Amniotic epithelial cell (primary cell): ENCODE measurements at regions not wholly inside any gene's neighbourhood (a gene's known extent, or its start where the extent isn't known, plus 50 kb on each side); places are given as distances from the start of the nearest gene placed in this dataset.
"Not testable (repeated sequence)": the region's sequence is repeated elsewhere in the genome, so short reads cannot be mapped to it uniquely, and the experiment has no call there.

Experiments
- DNase-seq: peaks from one replicate; pipeline ENCODE4 v3.0.0-alpha.2; 2010; ENCODE audit warnings: low read depth

GRCh38 chr17:13785981-13786598 is 184.4 kb upstream of the HS3ST3A1 start:
- no peak for DNase-seq

GRCh38 chr17:13787636-13788035 is 185.9 kb upstream of the HS3ST3A1 start:
- DNase-seq, result no peak

DNA sequence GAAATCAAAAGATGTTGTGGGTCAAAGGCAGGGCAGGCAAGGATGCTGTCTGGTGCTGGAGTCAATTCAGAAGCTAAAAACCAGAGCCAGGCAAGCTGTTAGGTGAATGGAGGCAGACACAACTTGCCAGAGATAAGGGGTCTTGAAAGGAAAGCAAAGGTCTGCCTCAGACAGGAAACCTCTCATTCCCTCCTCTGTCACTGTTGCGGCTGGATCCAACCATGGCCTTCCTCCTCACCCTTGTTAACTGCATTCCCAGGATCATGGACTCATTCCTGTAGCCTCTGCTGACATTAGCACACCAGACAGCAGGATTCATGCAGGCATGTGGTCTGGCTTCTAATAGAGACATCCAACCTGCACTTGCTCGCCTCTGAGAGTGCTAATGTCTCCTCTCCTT is 186.7 kb upstream of the HS3ST3A1 start:
- no peak for DNase-seq

DNA sequence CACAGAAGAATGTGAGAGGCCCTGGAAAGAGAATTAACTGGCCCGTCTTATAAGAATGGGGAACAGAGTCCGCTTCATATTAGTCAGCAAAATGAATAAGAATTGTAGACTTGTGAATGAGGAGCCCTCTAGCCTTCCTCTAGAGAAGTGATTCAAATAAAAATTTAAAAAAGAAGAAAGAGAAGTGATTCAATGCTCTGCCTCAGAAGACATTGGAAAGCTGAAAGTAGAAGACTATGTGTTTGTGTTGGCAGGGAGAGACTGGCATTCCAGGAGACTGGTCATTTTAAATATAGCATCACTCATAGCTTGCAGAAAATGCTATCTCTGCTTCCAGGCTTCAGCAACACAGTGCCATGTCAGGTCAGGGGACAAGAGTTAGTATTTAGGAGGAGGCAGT is 190.6 kb upstream of the HS3ST3A1 start:
- no peak for DNase-seq

GRCh38 chr17:13793951-13794350 is 192.2 kb upstream of the HS3ST3A1 start:
- no peak for DNase-seq

DNA sequence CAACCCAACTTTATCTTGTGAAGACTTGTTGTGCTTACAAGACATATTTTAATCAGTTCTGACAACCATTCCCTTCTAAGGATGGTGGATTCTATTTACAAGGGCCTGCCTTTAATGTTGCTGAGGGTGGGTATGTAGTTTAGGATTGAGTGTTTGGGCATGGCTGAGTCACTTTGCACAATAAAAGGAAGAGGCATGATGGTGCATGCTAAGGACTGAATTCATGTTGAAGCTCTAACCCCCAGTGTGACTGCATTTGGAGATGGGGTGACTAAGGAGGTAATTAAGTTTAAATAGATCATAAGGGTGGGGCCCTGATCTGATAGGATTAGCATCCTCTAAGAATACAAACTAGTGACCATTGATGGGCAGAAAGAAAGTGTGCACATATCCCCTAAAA is 196.1 kb upstream of the HS3ST3A1 start:
- no peak for DNase-seq

GRCh38 chr17:13806092-13806491 is 204.4 kb upstream of the HS3ST3A1 start:
- no peak for DNase-seq

DNA sequence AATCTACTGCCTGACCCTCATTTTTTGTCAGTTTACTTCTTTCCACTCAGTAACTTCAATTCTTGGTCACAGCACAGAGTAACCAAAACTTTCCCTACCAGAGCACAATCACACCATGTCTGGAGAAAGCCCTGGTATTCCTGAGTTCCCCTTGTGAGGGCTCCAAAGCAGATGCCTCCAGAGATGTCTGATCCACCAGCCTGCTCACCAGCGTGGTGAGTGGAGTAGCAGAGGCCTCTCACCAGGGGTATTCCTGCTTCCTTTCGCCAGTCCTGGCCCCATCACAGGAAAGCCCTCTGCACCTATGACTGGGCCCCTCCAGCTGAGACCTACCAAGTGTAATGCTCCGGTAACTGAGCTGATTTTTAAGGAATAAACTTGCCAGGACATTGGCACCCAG is 205.4 kb upstream of the HS3ST3A1 start:
- DNase-seq, result no peak

DNA sequence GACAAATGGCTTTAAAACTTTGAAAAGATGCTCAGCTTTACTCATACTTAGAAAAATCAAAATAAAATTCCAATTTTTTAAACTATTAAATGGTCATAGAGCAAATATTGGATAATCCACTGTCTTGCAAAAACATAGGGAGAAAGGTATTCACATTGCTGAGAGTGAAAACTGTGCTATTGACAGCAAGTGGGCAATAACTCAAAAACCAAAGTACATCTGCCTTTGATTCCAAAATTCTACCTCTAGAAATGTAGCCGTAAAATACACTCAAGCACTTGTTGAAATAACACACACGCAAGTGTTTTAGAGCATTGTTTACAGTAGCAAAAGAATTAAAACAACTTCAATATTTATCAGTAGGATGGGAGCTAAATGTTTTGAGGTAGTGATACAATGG is 210.6 kb upstream of the HS3ST3A1 start:
- DNase-seq, result no peak

DNA sequence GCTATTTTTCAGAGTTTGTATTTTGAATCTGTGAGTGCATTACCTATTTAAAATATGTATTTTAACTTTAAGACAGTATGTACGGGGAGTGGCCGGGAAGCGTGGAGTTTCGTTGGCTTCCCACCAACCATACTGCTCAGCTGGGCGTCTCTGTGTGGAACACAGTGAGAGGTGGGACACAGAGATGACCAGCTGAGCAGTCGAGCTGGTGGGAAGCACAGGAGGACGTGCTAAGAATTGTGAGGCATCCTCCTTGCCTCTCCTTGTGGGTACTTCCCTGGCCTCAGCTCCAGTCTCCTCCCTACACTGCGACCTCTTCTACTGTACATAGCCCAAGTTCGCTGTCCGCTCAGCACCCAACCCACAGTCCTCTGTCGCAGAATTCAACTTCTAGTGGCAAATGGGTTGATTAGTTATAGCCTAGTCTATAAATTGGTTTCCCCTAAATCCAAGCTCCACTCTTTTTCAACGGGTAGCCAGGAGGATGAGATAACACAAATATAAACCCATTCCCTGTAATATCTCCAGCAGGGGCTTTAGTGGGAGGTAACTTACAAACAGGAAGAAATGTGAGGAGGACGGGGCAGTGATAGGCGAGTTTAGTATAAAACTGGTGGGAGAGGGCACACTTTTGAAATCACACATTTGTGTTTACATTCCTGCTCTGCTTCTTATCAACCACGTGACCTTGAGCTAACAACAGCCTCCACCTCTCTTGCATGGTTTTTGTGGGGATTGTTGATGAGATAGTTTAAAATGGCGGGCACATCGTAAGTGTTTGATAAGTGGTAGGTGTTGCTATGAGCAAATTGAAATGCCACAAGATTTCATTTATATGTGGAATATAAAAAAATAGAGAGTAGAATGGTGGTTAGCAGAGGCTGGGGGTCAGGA is 211.9 kb upstream of the HS3ST3A1 start:
- peak; percentile 2 for DNase-seq

DNA sequence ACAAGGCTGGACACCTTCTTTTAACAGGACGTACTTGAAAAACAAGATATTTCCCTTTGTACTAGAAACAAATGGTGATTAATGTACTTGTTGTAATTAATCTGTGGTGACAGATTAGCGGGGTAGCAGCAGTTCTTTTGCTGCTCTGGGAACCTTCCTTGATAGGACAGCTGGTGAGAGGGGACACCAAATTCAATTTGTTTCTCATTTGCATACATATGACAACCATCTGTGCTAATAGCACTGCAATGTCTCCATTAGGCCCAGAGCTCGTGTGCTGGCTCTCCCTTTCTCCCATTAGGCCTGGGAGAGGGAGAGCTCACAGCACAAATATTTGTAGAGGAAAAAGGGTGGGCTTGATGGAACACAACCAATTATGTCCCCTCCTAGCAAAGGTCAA is 221.0 kb upstream of the HS3ST3A1 start:
- DNase-seq, result no peak

DNA sequence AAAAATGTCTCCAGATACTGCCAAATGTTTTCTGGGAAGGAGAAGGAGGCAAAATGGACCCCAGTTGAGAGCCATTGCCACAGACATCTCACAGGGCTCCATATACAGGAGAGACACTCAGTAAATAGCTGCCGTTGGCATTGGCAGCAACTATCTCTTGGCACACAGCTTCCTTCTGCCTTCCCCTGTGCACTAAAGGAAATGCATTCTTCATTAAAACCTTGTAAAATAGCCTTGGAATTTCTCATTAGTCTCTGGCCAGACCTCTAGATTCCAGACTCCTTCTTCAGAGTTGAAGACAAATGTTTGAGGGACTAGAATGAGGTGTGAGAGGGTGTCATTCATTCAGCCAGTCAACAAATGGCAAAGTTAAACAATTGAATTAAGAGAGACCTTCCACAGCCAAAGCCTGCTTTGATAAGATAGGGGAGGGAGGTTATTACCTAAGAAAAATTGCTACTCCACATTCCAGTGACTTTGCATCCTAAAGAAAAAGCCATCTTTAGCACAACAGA is 223.9 kb upstream of the HS3ST3A1 start:
- DNase-seq, result no peak

- DNase-seq, result no peak
These were observed 225.4 kb upstream of the HS3ST3A1 start for GRCh38 chr17:13827118-13827517.

DNA sequence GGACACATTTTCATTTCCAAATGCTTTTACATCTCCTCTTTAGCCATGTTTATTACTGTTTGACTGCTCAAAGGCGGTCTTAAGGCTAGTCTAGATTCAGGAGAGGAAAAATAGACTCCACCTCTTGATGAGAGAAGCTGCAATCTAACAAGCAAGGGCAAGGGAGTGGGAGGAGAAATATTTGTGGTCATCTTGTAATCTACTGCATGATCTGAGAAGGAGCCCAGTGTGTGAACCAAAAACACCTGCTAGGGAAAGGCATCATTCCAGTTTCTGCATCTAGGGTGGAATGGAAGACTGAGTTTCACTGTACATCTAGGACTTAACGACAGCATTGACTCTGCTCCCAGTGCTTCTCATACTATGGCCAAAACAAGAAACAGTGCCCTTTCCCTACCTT is 232.2 kb upstream of the HS3ST3A1 start:
- DNase-seq, result peak; percentile 6

DNA sequence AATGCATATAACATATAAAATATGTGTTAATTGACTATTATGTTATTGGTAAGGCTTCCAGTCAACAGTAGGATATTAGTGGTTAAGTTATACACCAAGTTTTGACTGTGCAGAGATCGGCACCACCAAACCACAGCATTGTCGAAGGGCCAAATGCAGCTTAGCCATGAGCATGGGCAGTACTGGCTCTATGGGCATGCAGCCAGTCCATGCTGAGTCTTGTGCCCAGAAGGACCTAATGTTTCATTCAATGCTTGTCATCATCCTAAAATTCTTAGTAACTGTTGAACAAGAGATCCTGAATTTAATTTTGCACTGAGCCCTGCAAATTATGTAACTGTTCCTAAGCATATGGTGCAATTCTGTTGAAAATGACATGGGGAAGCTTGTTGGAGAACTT is 233.4 kb upstream of the HS3ST3A1 start:
- DNase-seq, result no peak

DNA sequence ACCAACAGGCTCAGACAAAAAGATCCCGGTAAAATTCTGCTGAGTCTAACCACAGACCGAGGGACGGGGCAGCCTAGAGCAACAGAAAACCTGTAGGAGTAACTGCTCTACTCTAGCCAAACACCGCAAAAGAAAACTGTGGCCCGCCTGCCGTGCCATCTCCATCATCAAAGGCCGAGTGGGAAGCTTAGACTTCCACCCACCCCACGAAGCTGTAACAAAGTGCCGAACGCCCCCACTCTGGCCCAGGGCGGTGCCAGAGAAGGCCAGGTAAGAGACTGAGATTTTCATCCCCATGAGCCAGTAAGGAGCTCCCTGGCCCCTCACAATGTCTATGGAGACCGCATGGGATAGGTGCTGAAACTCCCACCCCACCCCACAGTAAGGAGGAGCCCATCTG is 231.9 kb upstream of the COX10 start:
- DNase-seq, result no peak

- no peak for DNase-seq
These were observed 229.1 kb upstream of the COX10 start for GRCh38 chr17:13840254-13840653.

DNA sequence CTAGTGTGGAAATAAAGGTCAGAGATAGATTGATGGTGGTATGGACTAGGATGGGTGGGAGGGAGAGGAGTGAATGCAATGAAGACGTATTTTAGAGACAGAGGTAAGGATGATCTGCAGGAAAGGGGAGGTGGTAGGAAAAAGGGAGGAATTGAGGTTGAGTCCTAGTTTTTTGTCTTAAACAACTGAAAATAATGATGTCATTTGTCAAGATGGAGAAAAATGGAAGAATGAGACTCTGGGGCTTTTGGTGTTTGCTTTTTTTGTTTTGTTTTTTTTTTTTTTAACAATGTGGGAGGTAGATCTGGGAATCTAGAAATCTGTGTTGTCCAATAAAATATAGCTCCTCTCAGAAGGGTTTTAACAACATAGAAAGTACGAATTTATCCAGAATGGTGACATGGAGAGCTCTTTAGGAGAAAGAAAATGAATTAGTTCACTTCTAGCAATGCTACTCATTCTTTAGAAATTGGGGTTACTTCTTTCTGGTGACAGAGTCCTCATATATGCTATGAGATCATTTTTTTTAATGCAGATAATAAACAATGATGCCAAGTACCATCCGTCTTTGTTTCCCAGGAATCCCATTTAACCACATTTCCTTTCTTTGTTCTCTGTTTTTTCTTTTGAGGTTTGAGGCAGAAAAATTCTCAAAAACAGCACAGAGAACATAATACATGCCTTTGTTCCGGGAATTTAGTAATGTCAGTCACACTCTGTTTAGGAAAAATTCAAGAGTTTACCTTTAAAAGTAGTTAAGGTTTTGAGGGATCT is 225.3 kb upstream of the COX10 start:
- DNase-seq, result peak; percentile 2

- DNase-seq, result no peak
These were observed 217.4 kb upstream of the COX10 start for GRCh38 chr17:13851889-13852288.

- not testable (repeated sequence) for DNase-seq
These were observed 213.6 kb upstream of the COX10 start for GRCh38 chr17:13855730-13856129.

DNA sequence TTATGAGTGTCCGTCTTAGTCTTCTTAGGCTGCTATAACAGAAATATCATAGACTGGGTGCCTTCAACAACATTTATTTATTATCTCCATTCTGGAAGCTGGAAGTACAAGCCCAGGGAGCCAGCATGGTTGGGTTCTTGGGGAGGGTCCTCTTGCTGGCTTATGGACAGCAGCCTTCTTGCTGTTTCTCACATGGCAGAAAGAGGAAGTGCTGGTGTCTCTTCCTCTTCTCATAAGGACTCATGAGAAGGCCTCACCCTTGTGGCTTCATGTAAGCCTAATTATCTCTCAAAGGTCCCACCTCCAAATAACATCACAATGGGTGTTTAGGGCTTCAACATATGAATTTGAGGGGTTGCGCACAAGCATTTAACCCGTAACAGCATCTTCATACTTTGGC is 207.0 kb upstream of the COX10 start:
- DNase-seq, result no peak

DNA sequence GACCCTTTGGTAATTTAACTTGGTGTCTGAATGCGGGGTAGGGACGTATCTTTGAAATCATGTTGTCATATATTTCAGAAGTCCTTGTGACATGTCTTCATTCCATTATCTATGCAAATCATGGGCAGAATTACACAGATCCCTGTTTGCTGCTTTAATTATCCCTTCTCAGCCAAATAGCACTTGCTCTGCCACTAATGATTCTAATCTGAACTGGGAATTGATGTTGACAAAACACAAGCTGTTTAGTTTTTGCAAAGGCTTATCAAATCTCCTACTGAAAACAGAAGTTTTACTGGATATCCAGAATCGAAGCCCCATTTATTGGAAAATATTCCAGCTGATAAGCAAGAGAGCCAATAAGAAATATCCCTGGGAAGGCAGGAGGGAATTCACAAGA is 205.9 kb upstream of the COX10 start:
- DNase-seq, result no peak

DNA sequence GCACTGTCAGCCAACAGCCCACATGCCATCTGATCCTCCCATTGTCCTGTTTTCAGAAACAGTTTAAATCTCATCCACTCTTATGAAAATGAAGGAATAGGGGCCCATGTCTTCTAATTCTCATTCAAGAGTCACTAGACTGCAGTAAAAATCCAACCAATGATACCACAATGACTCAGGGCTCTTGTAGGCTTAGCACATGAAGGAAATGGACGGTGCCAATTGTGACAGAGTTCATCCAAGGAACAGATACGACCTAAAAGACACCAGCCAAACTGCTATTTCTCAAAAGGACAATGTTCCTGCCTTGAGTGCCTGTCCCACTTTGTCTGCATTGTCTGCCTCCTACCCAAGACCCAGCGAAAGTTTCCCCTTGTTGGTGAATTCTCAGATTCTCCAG is 204.8 kb upstream of the COX10 start:
- peak; percentile 30 for DNase-seq
